ENCODE measurements at regions not wholly inside any gene's neighbourhood (a gene's known extent, or its start where the extent isn't known, plus 50 kb on each side); places are given as distances from the start of the nearest gene placed in this dataset.

DNA sequence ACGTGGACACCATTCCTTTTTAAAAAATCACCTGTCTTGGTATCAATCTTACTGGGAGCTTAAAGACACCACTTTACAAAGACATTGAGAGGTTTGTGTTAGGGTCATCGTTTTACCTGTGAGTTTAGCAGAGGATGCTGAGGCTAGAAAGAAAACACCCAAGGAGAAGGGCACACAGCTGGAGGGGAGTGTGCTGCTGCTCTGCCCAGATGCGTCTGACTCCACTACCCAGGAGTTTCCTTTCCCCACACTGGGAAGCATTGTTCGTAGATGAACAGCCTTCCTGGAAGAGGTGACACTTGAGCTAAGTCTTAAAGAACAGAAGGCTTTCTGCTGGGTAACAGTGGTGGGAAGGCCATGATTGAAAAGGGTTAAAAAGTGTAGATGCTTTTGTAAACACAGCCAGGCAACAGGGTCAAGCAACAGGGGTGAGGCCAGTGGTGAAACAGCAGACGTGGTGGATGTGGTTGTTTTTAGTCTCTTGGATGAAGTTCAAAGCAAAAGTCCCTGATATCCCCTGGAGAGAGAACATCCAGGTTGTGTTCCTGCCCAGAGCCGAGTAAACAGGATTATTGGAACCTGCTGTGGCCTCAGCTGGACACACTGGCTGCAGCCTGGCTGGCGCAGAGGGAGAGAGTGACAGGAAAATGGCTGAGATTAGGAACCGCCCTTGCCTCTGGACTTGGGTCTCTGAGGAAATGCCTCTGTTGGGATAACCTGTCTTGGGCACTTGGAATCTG, 198.6 kb upstream of the JUN start:
- TF ChIP-seq, protein P1, sequence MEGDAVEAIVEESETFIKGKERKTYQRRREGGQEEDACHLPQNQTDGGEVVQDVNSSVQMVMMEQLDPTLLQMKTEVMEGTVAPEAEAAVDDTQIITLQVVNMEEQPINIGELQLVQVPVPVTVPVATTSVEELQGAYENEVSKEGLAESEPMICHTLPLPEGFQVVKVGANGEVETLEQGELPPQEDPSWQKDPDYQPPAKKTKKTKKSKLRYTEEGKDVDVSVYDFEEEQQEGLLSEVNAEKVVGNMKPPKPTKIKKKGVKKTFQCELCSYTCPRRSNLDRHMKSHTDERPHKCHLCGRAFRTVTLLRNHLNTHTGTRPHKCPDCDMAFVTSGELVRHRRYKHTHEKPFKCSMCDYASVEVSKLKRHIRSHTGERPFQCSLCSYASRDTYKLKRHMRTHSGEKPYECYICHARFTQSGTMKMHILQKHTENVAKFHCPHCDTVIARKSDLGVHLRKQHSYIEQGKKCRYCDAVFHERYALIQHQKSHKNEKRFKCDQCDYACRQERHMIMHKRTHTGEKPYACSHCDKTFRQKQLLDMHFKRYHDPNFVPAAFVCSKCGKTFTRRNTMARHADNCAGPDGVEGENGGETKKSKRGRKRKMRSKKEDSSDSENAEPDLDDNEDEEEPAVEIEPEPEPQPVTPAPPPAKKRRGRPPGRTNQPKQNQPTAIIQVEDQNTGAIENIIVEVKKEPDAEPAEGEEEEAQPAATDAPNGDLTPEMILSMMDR (IDR thresholded peaks at IDR 0.05), result no peak
- TF ChIP-seq POLR2A (IDR thresholded peaks at IDR 0.05) (no peak), EP300 (IDR thresholded peaks at IDR 0.05) (no peak)

Measured in ovary (tissue), 3 donors.